ENCODE measurements at regions not wholly inside any gene's neighbourhood (a gene's known extent, or its start where the extent isn't known, plus 50 kb on each side); places are given as distances from the start of the nearest gene placed in this dataset.
"Not testable (repeated sequence)": the region's sequence is repeated elsewhere in the genome, so short reads cannot be mapped to it uniquely, and the experiment has no call there.

DNA sequence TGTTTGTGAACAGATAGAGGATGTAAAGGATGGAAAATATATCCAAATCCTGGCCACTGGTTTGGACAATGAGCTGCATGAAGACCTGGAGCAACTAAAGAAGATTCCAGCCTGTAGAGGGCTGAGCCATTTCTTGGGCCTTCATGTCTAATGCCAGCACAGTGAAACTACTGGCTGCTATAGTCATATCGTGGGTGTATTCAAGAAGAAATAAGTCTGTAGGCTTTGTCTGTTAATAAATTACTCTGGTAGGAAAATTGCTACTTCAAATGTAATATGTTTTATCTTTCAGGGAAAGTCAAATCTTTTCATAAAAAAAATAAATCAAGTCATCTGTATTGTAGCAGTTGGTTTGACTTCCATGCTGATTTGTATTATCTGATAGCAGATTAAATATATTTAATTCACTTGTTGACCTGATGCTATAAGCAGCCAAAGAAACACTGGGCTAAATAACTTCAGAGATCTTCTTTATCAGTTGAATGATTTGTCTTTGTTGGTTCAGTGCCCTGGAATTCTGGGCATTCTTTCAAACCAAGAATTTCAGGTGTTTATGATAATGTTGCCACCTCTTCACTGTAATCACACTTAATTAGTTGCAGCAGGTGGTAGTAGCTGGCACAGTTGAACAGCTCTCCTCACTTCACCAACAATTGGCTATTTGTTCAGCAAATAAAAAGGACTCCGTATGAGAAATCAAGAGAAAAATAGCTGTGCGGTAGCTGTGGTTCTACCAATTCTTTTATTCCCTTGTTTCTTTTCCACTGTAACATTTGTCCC, 1109.5 kb downstream of the NSUN3 start:
- DNase-seq (ENCODE audit: low spot score): no peak

DNA sequence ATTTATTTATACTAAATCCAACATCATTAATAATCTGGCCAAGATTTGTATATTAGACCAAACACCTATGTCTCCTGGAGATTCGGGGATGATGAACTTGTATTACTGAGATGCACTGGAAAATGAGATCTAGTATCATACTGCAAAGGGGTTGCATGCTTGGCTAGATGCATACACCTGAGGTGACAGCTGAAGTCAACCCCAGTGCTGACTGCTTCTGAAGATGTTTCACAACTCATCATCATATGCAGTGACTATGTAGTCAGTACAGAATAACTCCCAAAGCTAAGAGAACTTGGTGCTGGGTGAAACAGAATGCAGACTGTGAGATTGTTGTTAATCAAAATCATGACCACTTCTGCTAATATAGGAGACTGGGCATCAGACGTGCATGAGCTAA, 1114.2 kb downstream of the NSUN3 start:
- no peak for DNase-seq (ENCODE audit: low spot score)

DNA sequence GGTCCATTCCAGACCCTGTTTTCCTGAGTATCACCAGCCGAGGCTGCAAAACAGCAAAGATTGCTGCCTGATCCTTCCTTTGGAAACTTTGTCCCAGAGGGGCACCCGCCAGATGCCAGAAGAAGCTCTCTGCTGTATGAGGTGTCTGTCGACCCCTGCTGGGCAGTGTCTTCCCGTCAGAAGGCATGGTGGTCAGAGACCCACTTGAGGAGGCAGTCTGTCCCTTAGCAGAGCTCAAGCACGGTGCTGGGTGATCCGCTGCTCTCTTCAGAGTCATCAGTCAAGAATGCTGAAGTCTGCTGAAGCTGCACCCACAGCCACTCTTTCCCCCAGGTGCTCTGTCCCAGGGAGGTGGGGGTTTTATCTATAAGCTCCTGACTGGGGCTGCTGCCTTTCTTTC, 1121.2 kb downstream of the NSUN3 start:
- no peak for DNase-seq (ENCODE audit: low spot score)

DNA sequence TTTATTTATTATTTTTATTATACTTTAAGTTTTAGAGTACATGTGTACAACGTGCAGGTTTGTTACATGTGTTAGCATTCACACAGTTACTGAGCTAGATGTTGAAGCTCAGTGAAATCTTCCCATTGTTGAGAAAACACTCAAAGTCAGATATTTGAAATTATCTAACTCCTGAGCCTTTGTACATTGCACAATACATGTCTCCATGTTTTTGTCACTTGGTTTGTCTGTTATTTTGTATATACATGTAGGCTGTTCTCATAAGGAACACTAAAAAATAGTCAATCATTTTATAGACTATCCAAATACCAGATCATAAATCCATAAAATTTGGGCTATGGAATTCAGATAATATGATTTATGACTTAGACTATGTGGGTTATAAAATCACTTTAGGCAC, 1126.5 kb downstream of the NSUN3 start:
- DNase-seq (ENCODE audit: low spot score): no peak

DNA sequence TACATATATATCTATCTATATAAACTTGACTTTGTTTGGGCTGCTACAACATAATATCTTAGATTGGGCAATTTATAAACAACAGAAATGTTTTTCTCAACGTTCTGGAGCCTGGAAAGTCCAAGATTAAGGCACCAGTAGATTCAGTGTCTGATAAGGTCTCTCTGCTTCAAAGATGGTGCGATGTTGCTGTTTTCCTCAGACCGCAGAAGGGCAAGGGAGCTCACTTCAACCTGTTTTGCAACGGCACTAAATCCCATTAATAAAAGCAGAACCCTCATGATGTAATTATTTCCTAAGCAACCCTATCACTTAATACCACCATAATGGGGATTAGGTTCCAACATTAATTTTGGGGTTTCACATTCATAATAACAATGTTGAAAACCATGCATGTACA, 1134.8 kb downstream of the NSUN3 start:
- DNase-seq (ENCODE audit: low spot score): no peak

DNA sequence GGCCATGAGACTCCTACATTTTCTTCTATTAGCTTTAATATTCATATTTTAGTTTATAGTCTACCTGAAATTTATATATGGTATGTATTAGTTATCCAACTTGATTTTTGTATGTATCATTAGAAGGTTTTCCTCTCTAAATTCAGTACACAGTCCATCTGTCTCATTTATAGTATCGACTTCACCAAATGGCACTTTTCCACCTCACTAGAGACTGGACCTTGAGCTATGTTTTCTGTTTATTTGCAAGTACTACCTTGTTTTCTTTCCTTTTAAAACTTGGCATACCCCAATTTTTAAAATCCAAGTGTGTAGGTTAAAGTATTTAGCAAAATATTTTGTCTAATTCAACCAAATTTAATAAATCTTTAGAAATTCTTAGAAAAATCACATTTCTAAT, 1137.5 kb downstream of the NSUN3 start:
- DNase-seq (ENCODE audit: low spot score): no peak

DNA sequence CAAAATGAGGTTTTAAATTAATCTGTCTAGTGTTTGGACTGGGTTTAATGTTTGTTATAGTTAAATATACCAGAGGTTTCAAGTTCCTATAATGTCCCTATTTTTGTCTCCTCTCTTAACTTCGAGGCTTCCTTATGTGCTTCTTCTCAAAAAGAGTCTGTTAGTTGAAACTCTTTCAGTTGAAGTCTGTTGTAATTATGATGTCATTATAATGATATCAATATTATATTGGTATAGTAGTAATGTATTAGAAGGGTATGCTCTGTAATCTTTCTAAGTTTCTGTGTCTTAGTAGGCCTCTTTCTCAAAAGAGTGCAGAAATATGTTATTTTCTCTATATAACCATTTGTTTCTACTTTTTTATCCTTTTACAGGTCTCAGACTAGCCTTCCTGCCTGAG, 1148.0 kb downstream of the NSUN3 start:
- DNase-seq (ENCODE audit: low spot score): no peak

DNA sequence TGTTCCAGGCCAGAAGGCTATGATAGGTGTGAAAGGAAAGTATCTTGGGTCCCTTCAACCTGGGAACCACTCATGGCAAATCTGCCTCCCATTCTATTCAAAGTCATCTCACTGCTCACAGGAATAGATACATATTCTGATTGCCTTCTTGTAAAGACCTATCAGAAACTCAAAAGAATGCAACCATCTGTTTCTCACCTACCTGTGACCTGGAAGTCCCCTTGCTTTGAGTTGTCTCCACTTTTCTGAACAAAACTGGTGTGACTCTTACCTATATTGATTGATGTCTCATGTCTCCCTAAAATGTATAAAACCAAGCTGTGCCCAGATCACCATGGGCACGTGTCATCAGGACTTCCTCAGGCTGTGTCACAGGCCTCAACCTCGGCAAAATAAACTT, 1149.3 kb downstream of the NSUN3 start:
- no peak for DNase-seq (ENCODE audit: low spot score)

DNA sequence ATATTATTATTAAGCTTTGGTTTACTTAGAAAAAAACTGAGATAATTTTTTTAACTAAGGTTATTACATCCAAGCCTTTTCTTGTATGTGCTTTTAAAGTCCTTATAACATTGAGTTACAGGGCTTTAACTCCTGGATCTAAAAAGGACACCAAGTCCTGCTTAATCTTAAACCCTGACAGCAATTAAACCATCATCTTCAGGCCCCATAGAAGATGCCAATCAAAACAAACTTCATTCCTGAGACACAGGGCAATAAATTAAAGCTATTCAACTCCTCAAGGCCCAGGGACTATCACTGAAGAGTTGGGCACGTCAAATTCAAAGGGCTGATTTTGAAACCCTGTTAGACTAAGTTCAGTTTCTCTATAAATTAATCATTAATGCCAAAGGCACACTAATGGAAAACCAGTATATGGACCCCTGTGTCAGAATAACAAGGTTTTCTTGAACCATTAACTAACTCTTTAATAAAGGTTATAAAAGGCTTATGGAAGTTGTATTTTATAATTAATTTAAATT, 1152.6 kb downstream of the NSUN3 start:
- DNase-seq (ENCODE audit: low spot score): no peak

DNA sequence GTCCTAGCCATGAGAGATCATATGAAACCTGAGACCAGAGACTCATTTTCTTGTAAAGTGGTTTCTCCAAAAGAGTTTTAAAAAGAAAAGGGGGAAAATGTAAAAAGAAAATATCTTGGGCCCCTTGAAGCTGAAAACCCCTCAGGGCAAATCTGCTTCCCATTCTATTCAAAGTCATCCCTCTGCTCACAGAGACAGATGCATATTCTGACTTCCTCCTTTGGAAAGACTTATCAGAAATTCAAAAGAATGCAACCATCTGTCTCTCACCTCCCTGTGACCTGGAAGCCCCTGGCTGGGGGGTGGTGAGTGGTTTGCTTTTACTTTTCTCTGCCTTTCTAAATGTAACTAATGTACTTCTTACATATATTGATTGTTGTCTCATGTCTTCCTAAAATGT, 1154.8 kb downstream of the NSUN3 start:
- no peak for DNase-seq (ENCODE audit: low spot score)

DNA sequence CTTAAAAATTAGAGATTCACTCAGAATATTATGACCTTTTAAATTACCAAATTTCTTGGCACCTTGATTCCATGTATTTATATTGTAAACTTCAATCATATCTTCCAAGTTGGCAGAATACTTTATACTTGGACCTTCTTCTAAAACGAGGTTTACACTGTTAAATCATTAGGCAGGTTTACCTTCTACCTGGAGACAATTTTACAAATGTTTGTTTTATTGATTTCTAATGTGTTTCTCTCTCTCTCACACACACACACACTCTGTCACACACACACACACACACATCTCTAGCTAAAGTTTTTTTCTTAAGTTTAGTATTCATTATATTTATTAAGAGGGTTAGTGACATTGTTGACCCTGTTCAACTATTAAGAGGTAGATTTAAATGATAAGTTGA, 1155.6 kb downstream of the NSUN3 start:
- no peak for DNase-seq (ENCODE audit: low spot score)

DNA sequence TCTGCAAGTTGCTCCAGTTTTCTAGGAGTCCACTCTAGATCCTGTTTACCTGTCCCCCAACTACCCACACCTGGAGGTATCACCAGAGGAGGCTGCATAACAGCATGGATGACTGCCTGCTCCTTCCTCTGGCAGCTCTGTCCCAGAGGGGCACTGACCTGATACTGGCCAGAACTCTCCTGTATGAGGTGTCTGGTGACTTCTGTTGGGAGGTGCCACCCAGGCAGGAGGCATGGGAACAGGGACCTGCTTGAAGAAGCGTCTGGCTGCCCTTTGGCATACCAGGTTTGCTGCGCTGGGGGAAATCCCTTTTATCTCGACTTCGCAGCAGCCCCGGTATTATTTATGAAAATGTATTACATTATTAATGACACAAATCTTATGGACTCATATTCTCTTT, 1163.6 kb downstream of the NSUN3 start:
- no peak for DNase-seq (ENCODE audit: low spot score)

DNA sequence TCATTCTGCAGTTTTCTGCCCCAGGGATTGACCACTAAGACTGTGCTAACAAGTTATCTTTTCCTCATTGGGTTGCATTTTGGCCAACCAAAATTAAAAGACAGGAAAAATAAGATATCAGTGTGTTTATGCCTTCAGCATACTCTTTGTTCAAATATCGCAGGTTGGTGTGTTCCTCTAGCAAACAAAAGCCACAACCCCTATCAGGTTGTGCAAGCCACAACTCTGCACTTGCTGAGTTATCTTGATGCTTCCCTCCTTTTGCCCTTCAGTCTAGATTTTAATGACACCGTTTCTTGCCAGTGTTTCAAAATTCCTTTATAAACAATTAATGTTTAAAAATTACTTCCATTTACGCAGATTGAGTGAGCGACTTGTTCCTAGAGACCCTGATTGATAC, 1164.2 kb downstream of the NSUN3 start:
- DNase-seq (ENCODE audit: low spot score): no peak

DNA sequence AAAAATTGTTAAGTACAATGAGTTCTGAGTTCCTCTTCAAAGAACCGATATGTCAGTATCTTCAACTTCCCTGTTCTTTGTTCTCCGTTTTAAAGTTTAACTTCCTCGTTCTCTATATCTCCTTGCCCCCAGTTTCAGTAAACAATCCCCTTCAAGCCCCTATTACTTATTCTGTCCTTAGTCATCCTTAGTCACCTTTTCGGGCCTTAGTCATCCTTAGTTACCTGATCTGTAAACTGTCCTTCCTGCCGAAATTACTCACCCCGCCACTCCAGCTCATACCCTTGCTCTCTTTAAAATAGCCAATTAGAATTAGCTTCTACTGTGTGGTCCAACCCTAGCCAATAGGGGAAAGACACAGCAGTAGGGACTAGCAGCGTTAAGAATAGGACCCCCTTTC, 1165.6 kb downstream of the NSUN3 start:
- DNase-seq (ENCODE audit: low spot score): no peak

DNA sequence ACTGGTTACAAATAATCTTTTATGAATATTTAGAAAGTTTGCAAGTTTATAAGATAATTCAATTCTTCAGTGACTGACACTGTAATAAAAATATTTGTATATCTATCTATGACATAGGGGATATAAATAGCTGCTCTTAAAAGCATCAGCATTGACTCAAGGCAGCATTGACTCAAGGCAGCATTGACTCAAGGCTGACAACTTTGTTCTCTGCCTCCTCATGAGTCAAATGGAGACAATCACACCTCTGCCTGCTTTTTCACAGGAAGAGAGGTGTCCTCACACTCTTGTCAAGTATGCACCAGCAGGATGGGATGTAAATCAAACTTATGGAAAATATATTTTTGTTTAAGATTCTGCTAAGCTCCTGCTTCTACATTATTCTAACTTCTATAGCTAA, 1173.1 kb downstream of the NSUN3 start:
- no peak for DNase-seq (ENCODE audit: low spot score)

DNA sequence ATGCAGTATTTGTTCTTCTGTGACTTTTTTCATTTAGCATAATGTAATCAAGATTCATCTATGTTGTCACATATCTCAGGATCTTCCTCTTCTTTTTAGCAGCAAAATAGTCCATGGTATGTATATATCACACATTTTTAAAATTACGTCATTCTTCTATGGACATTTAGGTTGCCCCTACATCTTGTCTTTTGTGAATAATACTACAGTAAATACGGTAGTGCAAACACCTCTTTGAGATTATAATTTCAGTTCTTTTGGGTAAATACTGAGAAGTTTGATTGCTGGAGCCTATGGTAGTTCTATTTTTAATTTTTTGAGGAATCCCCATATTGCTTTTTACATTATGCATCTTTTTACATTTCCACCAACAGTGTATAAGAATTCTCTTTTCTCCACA, 1174.9 kb downstream of the NSUN3 start:
- no peak for DNase-seq (ENCODE audit: low spot score)

DNA sequence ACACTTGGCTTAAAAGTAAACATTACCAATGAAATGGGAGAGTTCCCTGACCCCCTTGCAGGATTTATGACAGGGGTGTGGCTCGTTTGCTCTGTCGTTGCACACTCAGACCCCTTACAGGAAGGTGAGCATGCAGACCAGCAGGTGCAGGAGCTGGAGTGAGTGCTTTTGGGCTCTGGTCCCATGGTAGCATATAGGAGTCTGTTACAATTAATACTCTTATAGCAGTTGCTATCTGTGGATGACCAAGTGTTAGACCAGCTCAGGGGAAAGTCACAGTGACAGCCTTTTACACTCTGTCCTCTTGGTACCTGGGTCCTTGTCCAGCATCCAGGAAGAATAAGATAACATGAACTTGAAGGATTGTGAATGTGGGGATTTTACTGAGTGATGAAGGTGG, 1177.5 kb downstream of the NSUN3 start:
- DNase-seq (ENCODE audit: low spot score): no peak

DNA sequence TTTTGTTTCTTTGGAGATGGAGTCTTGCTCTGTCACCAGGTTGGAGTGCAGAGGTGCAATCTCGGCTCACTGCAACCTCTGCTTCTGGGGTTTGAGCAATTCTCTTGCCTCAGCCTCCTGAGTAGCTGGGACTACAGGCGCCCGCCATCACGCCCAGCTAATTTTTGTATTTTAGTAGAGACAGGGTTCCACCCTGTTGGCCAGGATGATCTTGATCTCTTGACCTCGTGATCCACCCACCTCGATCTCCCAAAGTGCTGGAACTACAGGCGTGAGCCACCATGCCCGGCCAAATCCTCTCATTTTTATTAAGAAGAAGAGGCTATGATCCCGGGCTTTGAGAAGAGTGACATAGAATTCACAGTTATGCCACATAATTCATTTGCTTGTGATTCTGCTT, 1178.4 kb downstream of the NSUN3 start:
- not testable (repeated sequence) for DNase-seq (ENCODE audit: low spot score)

DNA sequence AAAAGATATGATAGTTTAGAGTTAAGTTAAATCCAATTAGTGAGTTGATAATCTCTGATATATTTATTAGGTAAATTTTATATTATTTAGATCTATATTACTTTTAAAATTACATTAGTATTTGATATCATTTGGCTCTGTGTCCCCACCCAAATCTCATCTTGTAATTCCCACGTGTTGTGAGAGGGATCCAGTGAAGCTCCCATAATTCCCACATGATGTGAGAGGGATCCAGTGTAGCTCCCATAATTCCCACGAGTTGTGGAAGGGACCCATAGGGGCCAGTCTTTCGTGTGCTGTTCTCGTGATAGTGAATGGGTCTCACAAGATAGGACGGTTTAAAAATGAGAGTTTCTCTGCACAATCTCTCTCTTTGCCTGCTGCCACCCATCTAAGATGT, 1183.6 kb downstream of the NSUN3 start:
- DNase-seq (ENCODE audit: low spot score): no peak

DNA sequence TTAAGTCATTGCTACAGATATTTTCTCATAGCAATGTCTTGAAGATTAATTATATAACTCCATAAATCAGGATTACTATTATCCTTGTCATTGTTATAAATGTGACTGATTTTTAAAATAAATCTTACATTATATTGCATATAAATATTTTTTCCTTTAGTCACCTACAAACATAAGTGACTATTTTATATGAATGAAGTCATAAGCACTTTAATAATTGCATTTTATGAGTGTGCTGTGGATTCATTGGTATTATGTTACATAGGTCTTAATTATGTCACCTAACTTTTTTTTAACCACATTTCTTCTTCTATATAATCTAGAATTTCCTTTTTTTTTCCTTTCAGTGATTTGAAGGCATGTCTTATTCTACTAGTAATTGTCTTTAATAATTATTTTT, 1191.2 kb downstream of the NSUN3 start:
- DNase-seq (ENCODE audit: low spot score): no peak

DNA sequence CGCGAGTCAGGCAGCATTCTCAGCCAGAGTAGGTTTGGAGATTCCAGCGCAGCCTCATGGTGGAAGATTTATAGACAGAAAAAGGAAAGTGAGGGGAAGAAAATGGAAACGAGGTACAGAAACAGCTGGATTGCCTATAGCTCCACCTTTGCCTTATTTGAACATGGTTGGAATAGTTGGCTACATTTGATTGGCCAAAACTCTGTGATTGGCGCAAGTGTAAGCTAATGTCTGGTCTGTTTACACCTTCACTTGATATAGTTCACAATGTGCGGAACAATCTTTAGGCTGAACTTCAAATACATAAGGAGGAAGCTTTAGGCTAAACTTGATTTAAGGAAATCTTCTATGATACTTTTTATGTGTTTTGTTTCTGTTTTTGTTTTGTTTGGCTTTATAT, 1191.9 kb downstream of the NSUN3 start:
- no peak for DNase-seq (ENCODE audit: low spot score)

DNA sequence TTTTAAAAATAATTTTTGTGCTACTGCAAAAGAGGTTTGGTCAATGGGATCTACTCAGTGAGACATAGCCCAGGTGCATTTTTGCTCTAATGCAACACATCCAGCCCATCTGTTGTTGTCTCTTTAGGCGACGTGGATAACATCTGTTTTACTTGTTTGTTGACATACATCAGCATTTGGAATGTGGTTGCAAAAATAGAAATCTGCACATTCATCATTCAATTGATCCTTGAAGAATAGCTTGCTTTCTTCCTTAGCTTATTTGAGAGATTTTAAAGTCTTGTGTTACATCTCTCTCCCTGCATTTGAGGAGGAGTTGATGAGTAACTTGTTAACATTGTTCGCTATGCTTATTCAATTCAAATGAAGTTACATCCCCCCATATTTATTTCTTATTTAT, 1202.3 kb downstream of the NSUN3 start:
- DNase-seq (ENCODE audit: low spot score): no peak

DNA sequence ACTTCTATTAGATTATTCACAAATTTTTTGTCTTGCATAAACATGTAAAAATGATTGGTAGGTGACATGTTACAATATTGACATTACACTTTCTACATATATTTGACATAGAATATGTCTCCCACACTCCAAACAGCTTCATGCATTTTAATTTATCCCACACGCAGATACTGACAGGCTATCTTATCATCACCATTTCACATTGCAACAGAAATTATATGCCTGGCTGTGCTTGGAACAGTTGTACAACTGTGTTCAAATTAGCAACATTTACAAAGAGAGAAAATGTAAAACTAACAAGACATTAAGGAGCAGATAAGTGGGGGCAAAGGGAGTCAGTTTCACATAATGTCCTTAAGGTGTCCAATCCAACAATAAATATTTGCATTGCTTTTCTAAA, 1208.5 kb downstream of the NSUN3 start:
- no peak for DNase-seq (ENCODE audit: low spot score)

DNA sequence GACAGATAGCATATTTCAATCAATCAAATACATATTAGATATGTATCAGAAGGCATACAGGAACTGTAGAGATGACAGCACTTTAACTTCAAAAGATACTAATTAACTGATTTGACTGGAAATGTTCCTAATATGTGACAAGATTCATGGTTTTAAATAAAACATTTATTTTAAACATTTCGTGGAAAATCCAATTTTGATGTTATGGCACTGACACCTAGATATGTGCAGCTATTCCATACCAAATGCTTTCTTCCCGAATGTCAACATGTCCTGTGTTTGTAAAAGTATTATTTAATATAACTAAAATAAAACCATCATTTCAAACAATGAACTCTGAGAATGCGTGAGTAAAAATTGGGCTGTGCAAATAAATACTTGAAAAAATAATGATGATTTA, 1209.3 kb downstream of the NSUN3 start:
- DNase-seq (ENCODE audit: low spot score): no peak

Measured in D341Med (cell line).